ENCODE measurements at regions not wholly inside any gene's neighbourhood (a gene's known extent, or its start where the extent isn't known, plus 50 kb on each side); places are given as distances from the start of the nearest gene placed in this dataset.
A peak's percentile ranks its signal among the peaks of the same experiment; 100 is the strongest.

- Histone ChIP-seq H3K27me3 (peaks cover 3% of the 10 kb centered on the region), H3K36me3 (no peaks in the 10 kb centered on the region), H3K4me1 (no peaks in the 10 kb centered on the region), H3K4me3 (no peak overlapping the region), H3K27ac (no peak overlapping the region), H3K9me3 (no peaks in the 10 kb centered on the region)
- 80% methylated on average over 5 of the region's 5 CpGs for WGBS
- TF ChIP-seq POLR2AphosphoS5 (IDR thresholded peaks at IDR 0.05) (no peak), POLR2A (IDR thresholded peaks at IDR 0.05) (no peak), CTCF (IDR thresholded peaks at IDR 0.05) (no peak), EP300 (IDR thresholded peaks at IDR 0.05) (no peak)
- no peak for DNase-seq (ENCODE audit: low spot score in 2 of 2)
Observed at GRCh38 chr9:7285199-7285598, 514.4 kb downstream of the DMAC1 start.

- 49% methylated on average over 2 of the region's 2 CpGs for WGBS
- Histone ChIP-seq H3K27me3 (peaks cover 3% of the 10 kb centered on the region), H3K27ac (no peak overlapping the region), H3K9me3 (no peaks in the 10 kb centered on the region), H3K4me1 (no peaks in the 10 kb centered on the region), H3K4me3 (no peak overlapping the region), H3K36me3 (no peaks in the 10 kb centered on the region)
- DNase-seq (ENCODE audit: low spot score in 2 of 2) = no peak
- no peak for TF ChIP-seq POLR2A (IDR thresholded peaks at IDR 0.05)
- no peak for TF ChIP-seq POLR2AphosphoS5 (IDR thresholded peaks at IDR 0.05)
- TF ChIP-seq EP300 (IDR thresholded peaks at IDR 0.05) = no peak
- no peak for TF ChIP-seq CTCF (IDR thresholded peaks at IDR 0.05)
Observed at GRCh38 chr9:7284517-7284916, 515.1 kb downstream of the DMAC1 start.

GRCh38 chr9:7284117-7284516 lies 515.5 kb downstream of the DMAC1 start:
- Histone ChIP-seq H3K9me3 (no peaks in the 10 kb centered on the region), H3K4me3 (no peak overlapping the region), H3K27me3 (peaks cover 3% of the 10 kb centered on the region), H3K4me1 (no peaks in the 10 kb centered on the region), H3K36me3 (no peaks in the 10 kb centered on the region), H3K27ac (no peak overlapping the region)
- 84% methylated on average over 1 of the region's 1 CpG for WGBS
- TF ChIP-seq POLR2A (IDR thresholded peaks at IDR 0.05) (no peak), POLR2AphosphoS5 (IDR thresholded peaks at IDR 0.05) (no peak), CTCF (IDR thresholded peaks at IDR 0.05) (no peak), EP300 (IDR thresholded peaks at IDR 0.05) (no peak)
- no peak for DNase-seq (ENCODE audit: low spot score in 2 of 2)

- DNase-seq (ENCODE audit: low spot score in 2 of 2) = no peak
- TF ChIP-seq POLR2A (IDR thresholded peaks at IDR 0.05) (no peak), POLR2AphosphoS5 (IDR thresholded peaks at IDR 0.05) (no peak), EP300 (IDR thresholded peaks at IDR 0.05) (no peak), CTCF (IDR thresholded peaks at IDR 0.05) (peak in 1 of 2 donors; percentile 5)
- Histone ChIP-seq H3K27ac (no peak overlapping the region), H3K9me3 (no peaks in the 10 kb centered on the region), H3K4me1 (no peaks in the 10 kb centered on the region), H3K27me3 (no peaks in the 10 kb centered on the region), H3K4me3 (no peak overlapping the region), H3K36me3 (no peaks in the 10 kb centered on the region)
- 70% methylated on average over 5 of the region's 5 CpGs for WGBS
Observed at GRCh38 chr9:7273575-7273974, 515.8 kb downstream of the KDM4C start.

- Histone ChIP-seq H3K4me3 (no peak overlapping the region), H3K4me1 (no peaks in the 10 kb centered on the region), H3K27ac (no peak overlapping the region), H3K9me3 (no peaks in the 10 kb centered on the region), H3K36me3 (no peaks in the 10 kb centered on the region), H3K27me3 (no peaks in the 10 kb centered on the region)
- 66% methylated on average over 14 of the region's 14 CpGs for WGBS
- TF ChIP-seq EP300 (IDR thresholded peaks at IDR 0.05) = no peak
- no peak for TF ChIP-seq POLR2A (IDR thresholded peaks at IDR 0.05)
- TF ChIP-seq POLR2AphosphoS5 (IDR thresholded peaks at IDR 0.05) = no peak
- TF ChIP-seq CTCF (IDR thresholded peaks at IDR 0.05) = no peak
- DNase-seq (ENCODE audit: low spot score in 2 of 2) = no peak
Observed at GRCh38 chr9:7266911-7267595, 509.3 kb downstream of the KDM4C start.
